ENCODE measurements at regions not wholly inside any gene's neighbourhood (a gene's known extent, or its start where the extent isn't known, plus 50 kb on each side); places are given as distances from the start of the nearest gene placed in this dataset.

DNA sequence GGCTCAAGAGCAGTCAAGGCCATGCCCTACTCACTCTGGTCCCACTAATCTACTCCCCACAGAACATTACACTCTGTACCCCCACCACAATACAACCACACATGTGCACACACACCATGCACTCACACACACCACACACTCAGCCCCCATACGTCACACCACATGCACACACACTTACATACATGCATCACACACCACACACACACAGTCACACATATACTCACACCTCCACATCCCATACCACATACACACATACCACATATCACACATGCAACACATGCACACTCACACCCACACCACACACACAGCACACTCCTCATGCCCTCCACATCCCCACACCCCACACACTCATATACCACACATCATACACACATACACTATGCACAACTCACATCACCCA, 67.6 kb downstream of the RASL11A start (continued):
- TF ChIP-seq CBX3 (IDR thresholded peaks at IDR 0.05; ENCODE audit: borderline replicate concordance, low read depth) (no peak), CHD2 (IDR thresholded peaks at IDR 0.05; ENCODE audit: borderline replicate concordance, low read depth, low read length) (no peak), ZNF217 (IDR thresholded peaks at IDR 0.05) (no peak), TCF7 (IDR thresholded peaks at IDR 0.05; ENCODE audit: borderline replicate concordance) (no peak), HDGF (IDR thresholded peaks at IDR 0.05) (no peak), PRDM15 (CRISPR knock-in tag; IDR thresholded peaks at IDR 0.05) (no peak), ZZZ3 (IDR thresholded peaks at IDR 0.05; ENCODE audit: control insufficient read depth, insufficient read length, low read depth) (no peak), IKZF2 (IDR thresholded peaks at IDR 0.05) (no peak)
- TF ChIP-seq, protein P1, sequence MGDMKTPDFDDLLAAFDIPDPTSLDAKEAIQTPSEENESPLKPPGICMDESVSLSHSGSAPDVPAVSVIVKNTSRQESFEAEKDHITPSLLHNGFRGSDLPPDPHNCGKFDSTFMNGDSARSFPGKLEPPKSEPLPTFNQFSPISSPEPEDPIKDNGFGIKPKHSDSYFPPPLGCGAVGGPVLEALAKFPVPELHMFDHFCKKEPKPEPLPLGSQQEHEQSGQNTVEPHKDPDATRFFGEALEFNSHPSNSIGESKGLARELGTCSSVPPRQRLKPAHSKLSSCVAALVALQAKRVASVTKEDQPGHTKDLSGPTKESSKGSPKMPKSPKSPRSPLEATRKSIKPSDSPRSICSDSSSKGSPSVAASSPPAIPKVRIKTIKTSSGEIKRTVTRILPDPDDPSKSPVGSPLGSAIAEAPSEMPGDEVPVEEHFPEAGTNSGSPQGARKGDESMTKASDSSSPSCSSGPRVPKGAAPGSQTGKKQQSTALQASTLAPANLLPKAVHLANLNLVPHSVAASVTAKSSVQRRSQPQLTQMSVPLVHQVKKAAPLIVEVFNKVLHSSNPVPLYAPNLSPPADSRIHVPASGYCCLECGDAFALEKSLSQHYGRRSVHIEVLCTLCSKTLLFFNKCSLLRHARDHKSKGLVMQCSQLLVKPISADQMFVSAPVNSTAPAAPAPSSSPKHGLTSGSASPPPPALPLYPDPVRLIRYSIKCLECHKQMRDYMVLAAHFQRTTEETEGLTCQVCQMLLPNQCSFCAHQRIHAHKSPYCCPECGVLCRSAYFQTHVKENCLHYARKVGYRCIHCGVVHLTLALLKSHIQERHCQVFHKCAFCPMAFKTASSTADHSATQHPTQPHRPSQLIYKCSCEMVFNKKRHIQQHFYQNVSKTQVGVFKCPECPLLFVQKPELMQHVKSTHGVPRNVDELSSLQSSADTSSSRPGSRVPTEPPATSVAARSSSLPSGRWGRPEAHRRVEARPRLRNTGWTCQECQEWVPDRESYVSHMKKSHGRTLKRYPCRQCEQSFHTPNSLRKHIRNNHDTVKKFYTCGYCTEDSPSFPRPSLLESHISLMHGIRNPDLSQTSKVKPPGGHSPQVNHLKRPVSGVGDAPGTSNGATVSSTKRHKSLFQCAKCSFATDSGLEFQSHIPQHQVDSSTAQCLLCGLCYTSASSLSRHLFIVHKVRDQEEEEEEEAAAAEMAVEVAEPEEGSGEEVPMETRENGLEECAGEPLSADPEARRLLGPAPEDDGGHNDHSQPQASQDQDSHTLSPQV (IDR thresholded peaks at IDR 0.05) = no peak
